AG09309 (cell line): ENCODE measurements at regions not wholly inside any gene's neighbourhood (a gene's known extent, or its start where the extent isn't known, plus 50 kb on each side); places are given as distances from the start of the nearest gene placed in this dataset.

Experiments
- DNase-seq: peaks from one replicate; pipeline ENCODE4 v3.0.0-alpha.2; 2010; ENCODE audit warnings: low read depth
- H3K4me3 ChIP-seq: 2 replicates; pipeline ENCODE4 v1.5.1; 2011; ENCODE audit warnings: mild to moderate bottlenecking, low read depth, low read length, moderate library complexity; ENCODE audit not compliant: control insufficient read depth
- CTCF ChIP-seq: IDR thresholded peaks from 2 replicates; pipeline ENCODE4 v1.5.1; 2011; ENCODE audit warnings: mild to moderate bottlenecking, low read depth, low read length, inconsistent platforms; ENCODE audit not compliant: insufficient read depth, control insufficient read depth; ENCODE audit errors: missing control alignments

GRCh38 chr4:146124023-146124680 is 51.4 kb upstream of the LSM6 start:
- no peak for TF ChIP-seq CTCF
- DNase-seq, result no peak
- H3K4me3 ChIP-seq, result no peak overlapping the region

GRCh38 chr4:146123231-146123630 is 52.3 kb upstream of the LSM6 start:
- TF ChIP-seq CTCF, result no peak

DNA sequence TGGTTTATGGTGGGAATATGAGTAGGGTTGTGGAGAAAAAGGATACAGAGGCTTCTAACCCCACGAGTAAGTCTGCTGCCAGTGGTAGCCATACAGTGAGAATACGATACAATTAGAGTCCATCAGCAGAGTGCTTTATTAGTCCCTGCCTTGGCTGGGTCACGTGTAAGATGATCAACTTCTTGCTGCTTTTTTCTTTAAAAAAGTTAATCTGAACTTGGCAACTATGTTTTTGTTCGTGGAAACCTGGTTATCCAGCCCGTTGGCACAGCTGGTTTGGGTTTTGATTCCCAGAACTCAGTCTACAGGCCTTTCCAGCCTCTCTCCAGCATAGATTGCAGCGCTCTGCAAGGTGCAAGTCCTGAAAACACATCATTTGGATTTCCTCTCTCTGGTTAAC is 53.1 kb upstream of the LSM6 start:
- TF ChIP-seq CTCF, result no peak
- no peak for DNase-seq
- no peak overlapping the region for H3K4me3 ChIP-seq

More at GRCh38 chr4:146123231-146123630, 52.3 kb upstream of the LSM6 start:
- no peak overlapping the region for H3K4me3 ChIP-seq
- DNase-seq, result no peak

DNA sequence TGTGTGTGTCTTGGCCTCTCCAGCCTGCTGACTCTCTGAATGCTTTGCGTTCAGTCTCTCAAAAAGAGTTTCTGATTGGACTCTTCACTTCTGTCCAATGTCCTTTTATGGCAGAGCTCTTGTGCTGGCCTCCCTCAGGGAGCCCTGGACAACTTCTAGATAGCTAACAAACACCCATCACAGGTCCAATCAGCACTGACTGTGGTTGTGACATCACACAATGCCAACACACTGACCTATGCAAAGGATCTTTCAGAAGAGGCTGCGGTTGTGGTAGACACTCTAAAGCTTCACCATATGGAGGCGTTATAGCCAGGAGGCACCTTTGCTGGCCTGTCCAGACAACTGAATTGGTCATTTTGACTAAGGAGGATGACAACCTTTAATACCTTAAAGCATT is 53.8 kb upstream of the LSM6 start:
- no peak for TF ChIP-seq CTCF
- no peak overlapping the region for H3K4me3 ChIP-seq
- DNase-seq, result no peak

DNA sequence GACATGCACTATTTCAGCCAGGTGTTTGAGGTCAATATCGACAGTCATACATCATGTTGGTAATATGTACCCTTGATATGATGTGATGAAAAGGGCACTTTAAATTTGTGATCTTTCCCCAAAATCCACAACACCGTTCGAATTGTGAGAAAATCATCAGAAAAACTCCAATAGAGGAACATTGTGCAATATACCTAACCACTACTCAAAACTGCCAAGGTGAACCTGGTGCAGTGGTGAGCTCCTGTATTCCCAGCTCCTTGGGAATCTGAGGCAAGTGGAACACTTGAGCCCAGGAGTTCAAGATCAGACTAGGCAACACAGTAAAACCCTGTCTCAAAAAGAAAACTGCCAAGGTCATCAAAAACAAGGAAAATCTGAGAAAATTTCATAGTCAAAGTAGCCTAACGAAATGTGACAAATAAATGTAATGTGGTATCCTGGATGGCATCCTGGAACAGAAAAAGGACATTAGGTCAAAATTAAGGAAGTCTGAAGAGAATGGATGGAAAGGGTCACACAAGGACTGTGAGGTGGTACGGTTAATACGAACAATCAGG is 55.6 kb upstream of the LSM6 start:
- TF ChIP-seq CTCF, result no peak
- DNase-seq, result no peak
- H3K4me3 ChIP-seq, result no peak overlapping the region

GRCh38 chr4:146114066-146114465 is 61.5 kb upstream of the LSM6 start:
- DNase-seq, result no peak
- no peak for TF ChIP-seq CTCF
- H3K4me3 ChIP-seq, result no peak overlapping the region
